ENCODE measurements at regions not wholly inside any gene's neighbourhood (a gene's known extent, or its start where the extent isn't known, plus 50 kb on each side); places are given as distances from the start of the nearest gene placed in this dataset.
"Not testable (repeated sequence)": the region's sequence is repeated elsewhere in the genome, so short reads cannot be mapped to it uniquely, and the experiment has no call there.

- Mint-ChIP-seq H3K36me3 (ENCODE audit: low read depth) (no peaks in the 10 kb centered on the region), H3K4me3 (no peak overlapping the region), H3K4me1 (no peaks in the 10 kb centered on the region), H3K27ac (no peak overlapping the region), H3K9me3 (peaks cover 2% of the 10 kb centered on the region), H3K27me3 (no peaks in the 10 kb centered on the region)
- ChIA-PET CTCF (no interaction called here), POLR2A (no interaction called here)
- no peak for DNase-seq
Observed at GRCh38 chr5:121445511-121445910, 406.2 kb upstream of the FTMT start.

- peaks cover 3% of the 10 kb centered on the region for H3K9me3 Mint-ChIP-seq
- ChIA-PET CTCF (no interaction called here), POLR2A (no interaction called here)
- no peak overlapping the region for H3K4me3 Mint-ChIP-seq
- H3K27ac Mint-ChIP-seq = no peak overlapping the region
- no peaks in the 10 kb centered on the region for H3K36me3 Mint-ChIP-seq (ENCODE audit: low read depth)
- no peaks in the 10 kb centered on the region for H3K4me1 Mint-ChIP-seq
- DNase-seq = no peak
- no peaks in the 10 kb centered on the region for H3K27me3 Mint-ChIP-seq
Observed at GRCh38 chr5:121462441-121462840, 389.2 kb upstream of the FTMT start.

- POLR2A ChIA-PET; H3K27me3 Mint-ChIP-seq; H3K27ac Mint-ChIP-seq; DNase-seq; H3K36me3 Mint-ChIP-seq (ENCODE audit: low read depth); H3K4me1 Mint-ChIP-seq; CTCF ChIA-PET; H3K9me3 Mint-ChIP-seq; H3K4me3 Mint-ChIP-seq: not testable (repeated sequence)
Observed at GRCh38 chr5:121471222-121471621, 380.5 kb upstream of the FTMT start.

GRCh38 chr5:121478636-121479035 lies 373.0 kb upstream of the FTMT start:
- POLR2A ChIA-PET = no interaction called here
- H3K4me1 Mint-ChIP-seq = no peaks in the 10 kb centered on the region
- H3K4me3 Mint-ChIP-seq = no peak overlapping the region
- no peaks in the 10 kb centered on the region for H3K9me3 Mint-ChIP-seq
- H3K27ac Mint-ChIP-seq = no peak overlapping the region
- H3K27me3 Mint-ChIP-seq = no peaks in the 10 kb centered on the region
- H3K36me3 Mint-ChIP-seq (ENCODE audit: low read depth) = no peaks in the 10 kb centered on the region
- CTCF ChIA-PET = no interaction called here
- no peak for DNase-seq

- Mint-ChIP-seq H3K27ac (no peak overlapping the region), H3K27me3 (no peaks in the 10 kb centered on the region), H3K4me3 (no peak overlapping the region), H3K4me1 (no peaks in the 10 kb centered on the region), H3K9me3 (no peaks in the 10 kb centered on the region), H3K36me3 (ENCODE audit: low read depth) (no peaks in the 10 kb centered on the region)
- ChIA-PET CTCF (no interaction called here), POLR2A (no interaction called here)
- no peak for DNase-seq
Observed at GRCh38 chr5:121479337-121479736, 372.3 kb upstream of the FTMT start.

- no peaks in the 10 kb centered on the region for H3K36me3 Mint-ChIP-seq (ENCODE audit: low read depth)
- no peak overlapping the region for H3K4me3 Mint-ChIP-seq
- no peak overlapping the region for H3K27ac Mint-ChIP-seq
- no peaks in the 10 kb centered on the region for H3K9me3 Mint-ChIP-seq
- no peaks in the 10 kb centered on the region for H3K27me3 Mint-ChIP-seq
- no peaks in the 10 kb centered on the region for H3K4me1 Mint-ChIP-seq
- ChIA-PET CTCF (no interaction called here), POLR2A (no interaction called here)
- DNase-seq = no peak
Observed at GRCh38 chr5:121485281-121485680, 366.4 kb upstream of the FTMT start.

GRCh38 chr5:121485999-121486398 lies 365.7 kb upstream of the FTMT start:
- H3K27ac Mint-ChIP-seq; H3K9me3 Mint-ChIP-seq; H3K27me3 Mint-ChIP-seq; H3K4me3 Mint-ChIP-seq; POLR2A ChIA-PET; H3K4me1 Mint-ChIP-seq; DNase-seq; CTCF ChIA-PET; H3K36me3 Mint-ChIP-seq (ENCODE audit: low read depth): not testable (repeated sequence)

GRCh38 chr5:121489972-121490371 lies 361.7 kb upstream of the FTMT start:
- ChIA-PET POLR2A (no interaction called here), CTCF (no interaction called here)
- no peaks in the 10 kb centered on the region for H3K36me3 Mint-ChIP-seq (ENCODE audit: low read depth)
- no peaks in the 10 kb centered on the region for H3K27me3 Mint-ChIP-seq
- H3K4me1 Mint-ChIP-seq = no peaks in the 10 kb centered on the region
- no peak overlapping the region for H3K27ac Mint-ChIP-seq
- no peaks in the 10 kb centered on the region for H3K9me3 Mint-ChIP-seq
- DNase-seq = no peak
- no peak overlapping the region for H3K4me3 Mint-ChIP-seq

- ChIA-PET POLR2A (no interaction called here), CTCF (no interaction called here)
- Mint-ChIP-seq H3K4me1 (no peaks in the 10 kb centered on the region), H3K4me3 (no peak overlapping the region), H3K9me3 (peaks cover 3% of the 10 kb centered on the region), H3K27ac (no peak overlapping the region), H3K36me3 (ENCODE audit: low read depth) (no peaks in the 10 kb centered on the region), H3K27me3 (no peaks in the 10 kb centered on the region)
- no peak for DNase-seq
Observed at GRCh38 chr5:121497176-121497575, 354.5 kb upstream of the FTMT start.

- no peak overlapping the region for H3K27ac Mint-ChIP-seq
Observed at GRCh38 chr5:121500310-121500709, 351.4 kb upstream of the FTMT start.

GRCh38 chr5:121503111-121503840 lies 348.4 kb upstream of the FTMT start:
- ChIA-PET POLR2A (no interaction called here), CTCF (no interaction called here)
- no peak for DNase-seq
- no peak overlapping the region for H3K27ac Mint-ChIP-seq
- H3K9me3 Mint-ChIP-seq = no peaks in the 10 kb centered on the region
- H3K36me3 Mint-ChIP-seq (ENCODE audit: low read depth) = no peaks in the 10 kb centered on the region
- no peak overlapping the region for H3K4me3 Mint-ChIP-seq
- H3K4me1 Mint-ChIP-seq = no peaks in the 10 kb centered on the region
- H3K27me3 Mint-ChIP-seq = no peaks in the 10 kb centered on the region

More at GRCh38 chr5:121500310-121500709, 351.4 kb upstream of the FTMT start:
- no peak for DNase-seq
- CTCF ChIA-PET = no interaction called here
- Mint-ChIP-seq H3K4me3 (no peak overlapping the region), H3K36me3 (ENCODE audit: low read depth) (no peaks in the 10 kb centered on the region), H3K4me1 (no peaks in the 10 kb centered on the region), H3K27me3 (no peaks in the 10 kb centered on the region), H3K9me3 (peaks cover 3% of the 10 kb centered on the region)
- POLR2A ChIA-PET = no interaction called here

GRCh38 chr5:121516997-121517396 lies 334.7 kb upstream of the FTMT start:
- no peaks in the 10 kb centered on the region for H3K4me1 Mint-ChIP-seq
- DNase-seq = no peak
- H3K27me3 Mint-ChIP-seq = no peaks in the 10 kb centered on the region
- CTCF ChIA-PET = no interaction called here
- H3K36me3 Mint-ChIP-seq (ENCODE audit: low read depth) = no peaks in the 10 kb centered on the region
- H3K9me3 Mint-ChIP-seq = peaks cover 3% of the 10 kb centered on the region
- POLR2A ChIA-PET = no interaction called here
- H3K4me3 Mint-ChIP-seq = no peak overlapping the region
- H3K27ac Mint-ChIP-seq = no peak overlapping the region

GRCh38 chr5:121525706-121526105 lies 326.0 kb upstream of the FTMT start:
- peaks cover 8% of the 10 kb centered on the region for H3K9me3 Mint-ChIP-seq
- no peaks in the 10 kb centered on the region for H3K36me3 Mint-ChIP-seq (ENCODE audit: low read depth)
- CTCF ChIA-PET = no interaction called here

GRCh38 chr5:121526908-121527307 lies 324.8 kb upstream of the FTMT start:
- no peak overlapping the region for H3K27ac Mint-ChIP-seq
- DNase-seq = no peak
- no peaks in the 10 kb centered on the region for H3K4me1 Mint-ChIP-seq
- ChIA-PET POLR2A (no interaction called here), CTCF (no interaction called here)
- H3K4me3 Mint-ChIP-seq = no peak overlapping the region
- no peaks in the 10 kb centered on the region for H3K27me3 Mint-ChIP-seq
- H3K36me3 Mint-ChIP-seq (ENCODE audit: low read depth) = no peaks in the 10 kb centered on the region
- H3K9me3 Mint-ChIP-seq = peaks cover 8% of the 10 kb centered on the region

More at GRCh38 chr5:121525706-121526105, 326.0 kb upstream of the FTMT start:
- Mint-ChIP-seq H3K4me3 (no peak overlapping the region), H3K27ac (no peak overlapping the region), H3K4me1 (no peaks in the 10 kb centered on the region), H3K27me3 (no peaks in the 10 kb centered on the region)
- POLR2A ChIA-PET = no interaction called here
- DNase-seq = no peak

GRCh38 chr5:121533814-121534213 lies 317.9 kb upstream of the FTMT start:
- no peak overlapping the region for H3K27ac Mint-ChIP-seq
- H3K27me3 Mint-ChIP-seq = no peaks in the 10 kb centered on the region
- POLR2A ChIA-PET = no interaction called here

More at GRCh38 chr5:121533814-121534213, 317.9 kb upstream of the FTMT start:
- no peak overlapping the region for H3K4me3 Mint-ChIP-seq
- H3K9me3 Mint-ChIP-seq = peaks cover 9% of the 10 kb centered on the region
- CTCF ChIA-PET = no interaction called here
- no peak for DNase-seq
- no peaks in the 10 kb centered on the region for H3K4me1 Mint-ChIP-seq
- H3K36me3 Mint-ChIP-seq (ENCODE audit: low read depth) = no peaks in the 10 kb centered on the region

Measured in activated CD4-positive, alpha-beta memory T cell treated with anti-CD3 and anti-CD28 coated beads, Interleukin-2, amount 10 ng/mL, durations not matched to agents 7 days and 5 days (primary cell).